KMS-11 (cell line): ENCODE measurements at regions not wholly inside any gene's neighbourhood (a gene's known extent, or its start where the extent isn't known, plus 50 kb on each side); places are given as distances from the start of the nearest gene placed in this dataset.

ENCODE experiments used
- H2AFZ ChIP-seq: fragments of 200-600 bp; sonication (generic); 2 replicates; pipeline ENCODE4 v1.6.1; 2016; ENCODE audit warnings: antibody characterized with exemption, mixed run types, low read depth
- H3K27ac ChIP-seq: fragments of 200-600 bp; sonication (generic); 2 replicates; pipeline ENCODE4 v1.6.1; 2016; ENCODE audit warnings: mild to moderate bottlenecking, mixed run types
- H3K27me3 ChIP-seq: fragments of 200-600 bp; sonication (generic); 2 replicates; pipeline ENCODE4 v1.6.1; 2017; ENCODE audit warnings: mild to moderate bottlenecking, low read depth, mixed run types, moderate library complexity; ENCODE audit not compliant: insufficient read depth
- H3K36me3 ChIP-seq: fragments of 200-600 bp; sonication (generic); 2 replicates; pipeline ENCODE4 v1.6.1; 2017; ENCODE audit warnings: mild to moderate bottlenecking, mixed run types; ENCODE audit not compliant: insufficient read depth
- H3K4me1 ChIP-seq: fragments of 200-600 bp; sonication (generic); 2 replicates; pipeline ENCODE4 v1.6.1; 2016; ENCODE audit warnings: mild to moderate bottlenecking, low read depth, mixed run types; ENCODE audit not compliant: poor library complexity, severe bottlenecking
- H3K4me2 ChIP-seq: fragments of 200-600 bp; sonication (generic); 2 replicates; pipeline ENCODE4 v1.7.0; 2016; ENCODE audit warnings: mild to moderate bottlenecking, mixed run types
- H3K4me3 ChIP-seq: fragments of 200-600 bp; sonication (generic); IDR thresholded peaks from 2 replicates; pipeline ENCODE4 v1.6.1; 2017; ENCODE audit warnings: low read depth, low read length, mixed read lengths; ENCODE audit not compliant: insufficient read depth
- H3K79me2 ChIP-seq: fragments of 200-600 bp; sonication (generic); 2 replicates; pipeline ENCODE4 v1.6.1; 2016; ENCODE audit warnings: low read depth, mixed run types; ENCODE audit not compliant: insufficient read depth
- H3K9ac ChIP-seq: fragments of 200-600 bp; sonication (generic); 2 replicates; pipeline ENCODE4 v1.6.1; 2016; ENCODE audit warnings: mild to moderate bottlenecking, mixed run types
- H4K20me1 ChIP-seq: fragments of 200-600 bp; sonication (generic); 2 replicates; pipeline ENCODE4 v1.6.1; 2016; ENCODE audit warnings: mild to moderate bottlenecking, mixed run types; ENCODE audit not compliant: insufficient read depth
- TF ChIP-seq, protein P1 (sequence below): fragments of 200-600 bp; sonication (generic); conservative IDR thresholded peaks from 2 replicates; pipeline ENCODE4 v1.6.1; 2017; ENCODE audit warnings: low read depth, mild to moderate bottlenecking, antibody characterized with exemption, low read length, moderate library complexity, mixed read lengths

GRCh38 chr5:92780057-92780456, 801.0 kb downstream of the NR2F1-AS1 start:
- H3K4me3 ChIP-seq: no peak overlapping the region
- no peaks in the 10 kb centered on the region for H3K36me3 ChIP-seq
- H3K27me3 ChIP-seq: no peaks in the 10 kb centered on the region
- H3K4me1 ChIP-seq: no peaks in the 10 kb centered on the region
- no peak overlapping the region for H3K4me2 ChIP-seq
- H3K9ac ChIP-seq: no peak overlapping the region
- H3K79me2 ChIP-seq: no peaks in the 10 kb centered on the region
- no peak overlapping the region for H3K27ac ChIP-seq
- TF ChIP-seq, protein P1, sequence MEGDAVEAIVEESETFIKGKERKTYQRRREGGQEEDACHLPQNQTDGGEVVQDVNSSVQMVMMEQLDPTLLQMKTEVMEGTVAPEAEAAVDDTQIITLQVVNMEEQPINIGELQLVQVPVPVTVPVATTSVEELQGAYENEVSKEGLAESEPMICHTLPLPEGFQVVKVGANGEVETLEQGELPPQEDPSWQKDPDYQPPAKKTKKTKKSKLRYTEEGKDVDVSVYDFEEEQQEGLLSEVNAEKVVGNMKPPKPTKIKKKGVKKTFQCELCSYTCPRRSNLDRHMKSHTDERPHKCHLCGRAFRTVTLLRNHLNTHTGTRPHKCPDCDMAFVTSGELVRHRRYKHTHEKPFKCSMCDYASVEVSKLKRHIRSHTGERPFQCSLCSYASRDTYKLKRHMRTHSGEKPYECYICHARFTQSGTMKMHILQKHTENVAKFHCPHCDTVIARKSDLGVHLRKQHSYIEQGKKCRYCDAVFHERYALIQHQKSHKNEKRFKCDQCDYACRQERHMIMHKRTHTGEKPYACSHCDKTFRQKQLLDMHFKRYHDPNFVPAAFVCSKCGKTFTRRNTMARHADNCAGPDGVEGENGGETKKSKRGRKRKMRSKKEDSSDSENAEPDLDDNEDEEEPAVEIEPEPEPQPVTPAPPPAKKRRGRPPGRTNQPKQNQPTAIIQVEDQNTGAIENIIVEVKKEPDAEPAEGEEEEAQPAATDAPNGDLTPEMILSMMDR: no peak
- no peaks in the 10 kb centered on the region for H4K20me1 ChIP-seq
- no peak overlapping the region for H2AFZ ChIP-seq

GRCh38 chr5:92779536-92779935, 801.5 kb downstream of the NR2F1-AS1 start:
- Histone ChIP-seq H4K20me1 (no peaks in the 10 kb centered on the region), H3K27ac (no peak overlapping the region), H2AFZ (no peak overlapping the region), H3K79me2 (no peaks in the 10 kb centered on the region), H3K4me2 (no peak overlapping the region), H3K27me3 (no peaks in the 10 kb centered on the region), H3K4me3 (no peak overlapping the region), H3K9ac (no peak overlapping the region), H3K4me1 (no peaks in the 10 kb centered on the region), H3K36me3 (no peaks in the 10 kb centered on the region)
- TF ChIP-seq, protein P1: no peak

GRCh38 chr5:92778261-92778660, 802.8 kb downstream of the NR2F1-AS1 start:
- H3K79me2 ChIP-seq: no peaks in the 10 kb centered on the region
- no peaks in the 10 kb centered on the region for H4K20me1 ChIP-seq
- no peak overlapping the region for H3K9ac ChIP-seq
- no peak overlapping the region for H3K4me3 ChIP-seq
- no peaks in the 10 kb centered on the region for H3K27me3 ChIP-seq
- H2AFZ ChIP-seq: no peak overlapping the region
- TF ChIP-seq, protein P1: no peak
- no peak overlapping the region for H3K4me2 ChIP-seq
- no peaks in the 10 kb centered on the region for H3K36me3 ChIP-seq
- no peaks in the 10 kb centered on the region for H3K4me1 ChIP-seq
- H3K27ac ChIP-seq: no peak overlapping the region

- H3K4me2 ChIP-seq: no peak overlapping the region
- no peaks in the 10 kb centered on the region for H3K4me1 ChIP-seq
- H3K27me3 ChIP-seq: no peaks in the 10 kb centered on the region
- TF ChIP-seq, protein P1: no peak
- H3K27ac ChIP-seq: no peak overlapping the region
- no peak overlapping the region for H3K4me3 ChIP-seq
- H3K36me3 ChIP-seq: no peaks in the 10 kb centered on the region
- H2AFZ ChIP-seq: no peak overlapping the region
- H3K9ac ChIP-seq: no peak overlapping the region
- no peaks in the 10 kb centered on the region for H4K20me1 ChIP-seq
- no peaks in the 10 kb centered on the region for H3K79me2 ChIP-seq
These were observed 803.6 kb downstream of the NR2F1-AS1 start for GRCh38 chr5:92777421-92777820.
